GM12878 (cell line): ENCODE measurements at regions not wholly inside any gene's neighbourhood (a gene's known extent, or its start where the extent isn't known, plus 50 kb on each side); places are given as distances from the start of the nearest gene placed in this dataset.

ENCODE experiments used
- ATAC-seq: fragments of 200-7000 bp; cut with Tn5 transposase; 3 replicates; pipeline ENCODE4 v1.9.1; 2020; ENCODE audit warnings: mild to moderate bottlenecking, moderate library complexity
- BruUV-seq: library from RNA; stranded (reverse); fragments of 400-500 nt; replicated peaks from 2 replicates; lab custom pipeline; 2021; lab: Mats Ljungman, UMichigan
- CTCF ChIA-PET: fragments of 300-600 bp; sonication (Branson Sonifier 250); formaldehyde crosslinking; extraction: SDS; loops from one replicate; lab custom pipeline; 2021; ENCODE audit warnings: inconsistent platforms; lab: Yijun Ruan, JAX
- POLR2A ChIA-PET: fragments of 350-600 bp; formaldehyde crosslinking; extraction: SDS; loops from one replicate; lab custom pipeline; 2021; ENCODE audit warnings: inconsistent platforms; lab: Charles Lee
- RAD21 ChIA-PET: fragments of 300-600 bp; sonication (Branson Sonifier 250); formaldehyde crosslinking; loops from one replicate; lab custom pipeline; 2023; ENCODE audit warnings: antibody characterized with exemption; ENCODE audit not compliant: unreplicated experiment; lab: Charles Lee
- SMC1A ChIA-PET: fragments of 300-600 bp; sonication (Branson Sonifier 250); formaldehyde crosslinking; loops from one replicate; lab custom pipeline; 2023; ENCODE audit not compliant: unreplicated experiment, uncharacterized antibody; lab: Charles Lee
- DNase-seq: peaks from one replicate; pipeline ENCODE4 v3.0.0-alpha.2; 2011; ENCODE audit warnings: low read depth, low spot score
- FAIRE-seq: peaks from 3 replicates; lab custom pipeline; 2011; peaks lifted over from hg19 to GRCh38; lab: Jason Lieb, UNC
- H2AFZ ChIP-seq: 2 replicates; pipeline ENCODE4 v1.6.0; 2011; ENCODE audit warnings: low read depth, low read length, control low read depth; ENCODE audit not compliant: control insufficient read depth
- H3K27ac ChIP-seq: 2 replicates; pipeline ENCODE4 v1.5.1; 2011; ENCODE audit warnings: control low read depth; ENCODE audit not compliant: control insufficient read depth, insufficient read depth
- H3K27me3 ChIP-seq, 2 experiments: replicated peaks in 1 of 2; 2 replicates each; pipeline versions ENCODE4 v1.6.0 to v1.6.1; 2011; ENCODE audit warnings: low read length in 1 of 2; ENCODE audit not compliant: control insufficient read depth in 2 of 2, insufficient read depth in 2 of 2
- H3K36me3 ChIP-seq, 2 experiments: 2 replicates each; pipeline ENCODE4 v1.5.1; 2011; ENCODE audit warnings: low read length in 1 of 2; ENCODE audit not compliant: control insufficient read depth in 2 of 2, insufficient read depth in 2 of 2
- H3K4me1 ChIP-seq: 2 replicates; pipeline ENCODE4 v1.6.1; 2011; ENCODE audit warnings: mild to moderate bottlenecking, low read length, moderate library complexity, mixed read lengths; ENCODE audit not compliant: control insufficient read depth, insufficient read depth
- H3K4me2 ChIP-seq: 2 replicates; pipeline ENCODE4 v1.6.0; 2011; ENCODE audit warnings: control low read depth; ENCODE audit not compliant: control insufficient read depth, insufficient read depth
- H3K4me3 ChIP-seq: fragments of 200-600 bp; sonication (generic); 2 replicates; pipeline ENCODE4 v1.5.1; 2016
- H3K79me2 ChIP-seq: 2 replicates; pipeline ENCODE4 v1.6.0; 2011; ENCODE audit warnings: low read length; ENCODE audit not compliant: control insufficient read depth, insufficient read depth
- H3K9ac ChIP-seq: 2 replicates; pipeline ENCODE4 v1.8.0; 2011; ENCODE audit warnings: low read length, control low read depth, mixed read lengths; ENCODE audit not compliant: control insufficient read depth, insufficient read depth
- H3K9me3 ChIP-seq: replicated peaks from 3 replicates; pipeline ENCODE4 v1.5.1; 2011; ENCODE audit warnings: mild to moderate bottlenecking, low read length; ENCODE audit not compliant: control insufficient read depth, insufficient read depth
- H4K20me1 ChIP-seq: 2 replicates; pipeline ENCODE4 v1.6.0; 2011; ENCODE audit not compliant: control insufficient read depth, insufficient read depth
- EED ChIP-seq: sonication (generic); IDR thresholded peaks from 2 replicates; pipeline ENCODE4 v1.6.1; 2016; ENCODE audit warnings: antibody characterized with exemption, low read depth
- MEF2A ChIP-seq: IDR thresholded peaks from 2 replicates; pipeline ENCODE4 v1.6.1; 2011; ENCODE audit warnings: low read depth, mild to moderate bottlenecking, low read length, moderate library complexity; ENCODE audit not compliant: insufficient read depth
- POLR2AphosphoS5 ChIP-seq: IDR thresholded peaks from 2 replicates; pipeline ENCODE4 v1.6.1; 2011; ENCODE audit warnings: mild to moderate bottlenecking, low read length, inconsistent platforms
- TCF12 ChIP-seq: IDR thresholded peaks from 2 replicates; pipeline ENCODE4 v1.6.1; 2011; ENCODE audit warnings: low read depth, mild to moderate bottlenecking, low read length
- TCF3 ChIP-seq: IDR thresholded peaks from 2 replicates; pipeline ENCODE4 v1.6.1; 2012; ENCODE audit warnings: low read depth, mild to moderate bottlenecking, low read length, borderline replicate concordance; ENCODE audit not compliant: insufficient read depth
- ZNF622 ChIP-seq: fragments of 450-650 bp; IDR thresholded peaks from 2 replicates; pipeline ENCODE4 v1.6.1; 2017; ENCODE audit warnings: mild to moderate bottlenecking, inconsistent platforms
- WGBS: methylation state at CpG from one replicate; pipeline ENCODE4 v1.1.6; 2016; ENCODE audit warnings: low lambda C conversion rate; ENCODE audit not compliant: insufficient replicate concordance, insufficient coverage; ENCODE audit errors: missing lambda C conversion rate; 5-methylcytosine and 5-hydroxymethylcytosine counted together
- in situ Hi-C: fragments of 300-500 bp; cut with MboI; formaldehyde crosslinking; loops from 9 replicates; pipeline ENCODE4 v1.14.3; 2018; ENCODE audit warnings: mixed read lengths
- intact Hi-C: fragments of 100-400 bp; cut with micrococcal nuclease; formaldehyde crosslinking; loops from one replicate; pipeline ENCODE4 v1.14.2; 2022; ENCODE audit not compliant: unreplicated experiment
- TF ChIP-seq, protein P1 (sequence below), 3 experiments: IDR thresholded peaks in 2 of 3; conservative IDR thresholded peaks in 1 of 3; 2 replicates each; pipeline ENCODE4 v1.5.1; 2011; ENCODE audit warnings: low read depth in 3 of 3, low read length in 3 of 3, mild to moderate bottlenecking in 3 of 3, control low read depth in 2 of 3, moderate library complexity in 2 of 3, inconsistent platforms in 1 of 3, mixed read lengths in 1 of 3; ENCODE audit not compliant: control insufficient read depth in 2 of 3, insufficient read depth in 1 of 3; ENCODE audit errors: extremely low read depth in 1 of 3
- TF ChIP-seq, protein P2 (sequence below): fragments of 450-650 bp; formaldehyde crosslinking; IDR thresholded peaks from 2 replicates; pipeline ENCODE4 v1.4.0; 2020; ENCODE audit warnings: mild to moderate bottlenecking, moderate library complexity
- TF ChIP-seq, protein P3 (sequence below): fragments of 450-650 bp; IDR thresholded peaks from 2 replicates; pipeline ENCODE4 v1.6.1; 2017; ENCODE audit warnings: mild to moderate bottlenecking, moderate library complexity
- TF ChIP-seq, protein P4 (sequence below): fragments of 450-650 bp; IDR thresholded peaks from 2 replicates; pipeline ENCODE4 v1.6.1; 2016; ENCODE audit warnings: mild to moderate bottlenecking

DNA sequence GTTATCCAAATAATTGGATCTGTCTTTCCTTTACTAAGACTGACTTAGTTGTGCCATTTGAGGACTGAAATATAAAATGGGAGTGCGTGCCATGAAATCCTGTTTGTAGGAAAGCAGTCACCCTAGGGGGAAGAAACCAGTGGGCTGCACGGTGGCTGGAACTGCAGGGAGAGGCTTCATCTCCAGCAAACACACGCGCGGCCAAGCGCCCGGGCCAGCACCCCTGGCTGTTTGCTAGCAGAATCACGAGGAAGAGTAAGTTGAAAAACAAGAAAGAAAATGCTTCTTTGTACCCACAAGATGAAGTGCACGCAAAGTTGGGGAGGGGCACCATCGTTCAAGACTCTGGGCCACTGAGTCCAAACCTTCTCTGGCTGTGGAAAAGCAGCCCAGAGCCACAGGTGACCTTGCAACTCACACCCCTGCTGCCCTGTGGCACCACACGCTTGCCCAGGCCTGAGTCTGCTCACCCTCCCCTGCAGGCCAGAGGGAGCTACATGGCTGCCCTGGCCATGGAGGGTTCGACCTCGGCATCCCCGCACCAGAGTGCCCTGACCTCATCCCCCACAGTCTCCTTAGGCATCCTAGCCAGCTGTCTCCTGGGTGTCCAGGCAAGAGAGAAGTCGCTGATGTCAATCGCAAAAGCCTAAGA, 55.2 kb downstream of the IRX2 start:
- ChIA-PET RAD21 (no interaction called here), CTCF (no interaction called here), SMC1A (no interaction called here), POLR2A (no interaction called here)
- Histone ChIP-seq H3K36me3 (no peaks in the 10 kb centered on the region), H3K9ac (no peak overlapping the region), H3K27me3 (no peaks in the 10 kb centered on the region), H3K79me2 (no peaks in the 10 kb centered on the region), H4K20me1 (no peaks in the 10 kb centered on the region), H3K27ac (no peak overlapping the region), H2AFZ (no peak overlapping the region), H3K9me3 (no peaks in the 10 kb centered on the region; the same call in 2 of the 3 replicates), H3K4me1 (no peaks in the 10 kb centered on the region), H3K4me2 (no peak overlapping the region), H3K4me3 (no peak overlapping the region)
- no TSS peak for BruUV-seq
- no peak for DNase-seq
- TF ChIP-seq ZNF622 (no peak), MEF2A (no peak), TCF12 (no peak), EED (no peak), POLR2AphosphoS5 (no peak), TCF3 (no peak)
- TF ChIP-seq, protein P1, sequence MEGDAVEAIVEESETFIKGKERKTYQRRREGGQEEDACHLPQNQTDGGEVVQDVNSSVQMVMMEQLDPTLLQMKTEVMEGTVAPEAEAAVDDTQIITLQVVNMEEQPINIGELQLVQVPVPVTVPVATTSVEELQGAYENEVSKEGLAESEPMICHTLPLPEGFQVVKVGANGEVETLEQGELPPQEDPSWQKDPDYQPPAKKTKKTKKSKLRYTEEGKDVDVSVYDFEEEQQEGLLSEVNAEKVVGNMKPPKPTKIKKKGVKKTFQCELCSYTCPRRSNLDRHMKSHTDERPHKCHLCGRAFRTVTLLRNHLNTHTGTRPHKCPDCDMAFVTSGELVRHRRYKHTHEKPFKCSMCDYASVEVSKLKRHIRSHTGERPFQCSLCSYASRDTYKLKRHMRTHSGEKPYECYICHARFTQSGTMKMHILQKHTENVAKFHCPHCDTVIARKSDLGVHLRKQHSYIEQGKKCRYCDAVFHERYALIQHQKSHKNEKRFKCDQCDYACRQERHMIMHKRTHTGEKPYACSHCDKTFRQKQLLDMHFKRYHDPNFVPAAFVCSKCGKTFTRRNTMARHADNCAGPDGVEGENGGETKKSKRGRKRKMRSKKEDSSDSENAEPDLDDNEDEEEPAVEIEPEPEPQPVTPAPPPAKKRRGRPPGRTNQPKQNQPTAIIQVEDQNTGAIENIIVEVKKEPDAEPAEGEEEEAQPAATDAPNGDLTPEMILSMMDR (IDR thresholded peaks at IDR 0.05 in 2 of 3, conservative IDR thresholded peaks at IDR 0.05 in 1 of 3; ENCODE audit: control insufficient read depth in 2 of 3, extremely low read depth in 1 of 3, insufficient read depth in 1 of 3, low read depth in 3 of 3, low read length in 3 of 3), result no peak
- TF ChIP-seq, protein P2, sequence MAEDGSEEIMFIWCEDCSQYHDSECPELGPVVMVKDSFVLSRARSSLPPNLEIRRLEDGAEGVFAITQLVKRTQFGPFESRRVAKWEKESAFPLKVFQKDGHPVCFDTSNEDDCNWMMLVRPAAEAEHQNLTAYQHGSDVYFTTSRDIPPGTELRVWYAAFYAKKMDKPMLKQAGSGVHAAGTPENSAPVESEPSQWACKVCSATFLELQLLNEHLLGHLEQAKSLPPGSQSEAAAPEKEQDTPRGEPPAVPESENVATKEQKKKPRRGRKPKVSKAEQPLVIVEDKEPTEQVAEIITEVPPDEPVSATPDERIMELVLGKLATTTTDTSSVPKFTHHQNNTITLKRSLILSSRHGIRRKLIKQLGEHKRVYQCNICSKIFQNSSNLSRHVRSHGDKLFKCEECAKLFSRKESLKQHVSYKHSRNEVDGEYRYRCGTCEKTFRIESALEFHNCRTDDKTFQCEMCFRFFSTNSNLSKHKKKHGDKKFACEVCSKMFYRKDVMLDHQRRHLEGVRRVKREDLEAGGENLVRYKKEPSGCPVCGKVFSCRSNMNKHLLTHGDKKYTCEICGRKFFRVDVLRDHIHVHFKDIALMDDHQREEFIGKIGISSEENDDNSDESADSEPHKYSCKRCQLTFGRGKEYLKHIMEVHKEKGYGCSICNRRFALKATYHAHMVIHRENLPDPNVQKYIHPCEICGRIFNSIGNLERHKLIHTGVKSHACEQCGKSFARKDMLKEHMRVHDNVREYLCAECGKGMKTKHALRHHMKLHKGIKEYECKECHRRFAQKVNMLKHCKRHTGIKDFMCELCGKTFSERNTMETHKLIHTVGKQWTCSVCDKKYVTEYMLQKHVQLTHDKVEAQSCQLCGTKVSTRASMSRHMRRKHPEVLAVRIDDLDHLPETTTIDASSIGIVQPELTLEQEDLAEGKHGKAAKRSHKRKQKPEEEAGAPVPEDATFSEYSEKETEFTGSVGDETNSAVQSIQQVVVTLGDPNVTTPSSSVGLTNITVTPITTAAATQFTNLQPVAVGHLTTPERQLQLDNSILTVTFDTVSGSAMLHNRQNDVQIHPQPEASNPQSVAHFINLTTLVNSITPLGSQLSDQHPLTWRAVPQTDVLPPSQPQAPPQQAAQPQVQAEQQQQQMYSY (CRISPR knock-in tag), result no peak
- TF ChIP-seq, protein P3, sequence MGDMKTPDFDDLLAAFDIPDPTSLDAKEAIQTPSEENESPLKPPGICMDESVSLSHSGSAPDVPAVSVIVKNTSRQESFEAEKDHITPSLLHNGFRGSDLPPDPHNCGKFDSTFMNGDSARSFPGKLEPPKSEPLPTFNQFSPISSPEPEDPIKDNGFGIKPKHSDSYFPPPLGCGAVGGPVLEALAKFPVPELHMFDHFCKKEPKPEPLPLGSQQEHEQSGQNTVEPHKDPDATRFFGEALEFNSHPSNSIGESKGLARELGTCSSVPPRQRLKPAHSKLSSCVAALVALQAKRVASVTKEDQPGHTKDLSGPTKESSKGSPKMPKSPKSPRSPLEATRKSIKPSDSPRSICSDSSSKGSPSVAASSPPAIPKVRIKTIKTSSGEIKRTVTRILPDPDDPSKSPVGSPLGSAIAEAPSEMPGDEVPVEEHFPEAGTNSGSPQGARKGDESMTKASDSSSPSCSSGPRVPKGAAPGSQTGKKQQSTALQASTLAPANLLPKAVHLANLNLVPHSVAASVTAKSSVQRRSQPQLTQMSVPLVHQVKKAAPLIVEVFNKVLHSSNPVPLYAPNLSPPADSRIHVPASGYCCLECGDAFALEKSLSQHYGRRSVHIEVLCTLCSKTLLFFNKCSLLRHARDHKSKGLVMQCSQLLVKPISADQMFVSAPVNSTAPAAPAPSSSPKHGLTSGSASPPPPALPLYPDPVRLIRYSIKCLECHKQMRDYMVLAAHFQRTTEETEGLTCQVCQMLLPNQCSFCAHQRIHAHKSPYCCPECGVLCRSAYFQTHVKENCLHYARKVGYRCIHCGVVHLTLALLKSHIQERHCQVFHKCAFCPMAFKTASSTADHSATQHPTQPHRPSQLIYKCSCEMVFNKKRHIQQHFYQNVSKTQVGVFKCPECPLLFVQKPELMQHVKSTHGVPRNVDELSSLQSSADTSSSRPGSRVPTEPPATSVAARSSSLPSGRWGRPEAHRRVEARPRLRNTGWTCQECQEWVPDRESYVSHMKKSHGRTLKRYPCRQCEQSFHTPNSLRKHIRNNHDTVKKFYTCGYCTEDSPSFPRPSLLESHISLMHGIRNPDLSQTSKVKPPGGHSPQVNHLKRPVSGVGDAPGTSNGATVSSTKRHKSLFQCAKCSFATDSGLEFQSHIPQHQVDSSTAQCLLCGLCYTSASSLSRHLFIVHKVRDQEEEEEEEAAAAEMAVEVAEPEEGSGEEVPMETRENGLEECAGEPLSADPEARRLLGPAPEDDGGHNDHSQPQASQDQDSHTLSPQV, result no peak
- TF ChIP-seq, protein P4, sequence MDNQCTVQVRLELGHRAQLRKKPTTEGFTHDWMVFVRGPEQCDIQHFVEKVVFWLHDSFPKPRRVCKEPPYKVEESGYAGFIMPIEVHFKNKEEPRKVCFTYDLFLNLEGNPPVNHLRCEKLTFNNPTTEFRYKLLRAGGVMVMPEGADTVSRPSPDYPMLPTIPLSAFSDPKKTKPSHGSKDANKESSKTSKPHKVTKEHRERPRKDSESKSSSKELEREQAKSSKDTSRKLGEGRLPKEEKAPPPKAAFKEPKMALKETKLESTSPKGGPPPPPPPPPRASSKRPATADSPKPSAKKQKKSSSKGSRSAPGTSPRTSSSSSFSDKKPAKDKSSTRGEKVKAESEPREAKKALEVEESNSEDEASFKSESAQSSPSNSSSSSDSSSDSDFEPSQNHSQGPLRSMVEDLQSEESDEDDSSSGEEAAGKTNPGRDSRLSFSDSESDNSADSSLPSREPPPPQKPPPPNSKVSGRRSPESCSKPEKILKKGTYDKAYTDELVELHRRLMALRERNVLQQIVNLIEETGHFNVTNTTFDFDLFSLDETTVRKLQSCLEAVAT, result no peak
- no peak for FAIRE-seq
- ATAC-seq, result no peak
- WGBS, result 44% methylated on average over 13 of the region's 16 CpGs
- intact Hi-C loops, result no loop called here
- in situ Hi-C loops, result no loop called here
